Mesenchymal stem cell (in vitro differentiated cells and primary cell): ENCODE measurements at regions not wholly inside any gene's neighbourhood (a gene's known extent, or its start where the extent isn't known, plus 50 kb on each side); places are given as distances from the start of the nearest gene placed in this dataset.

Source experiments
- DNase-seq: peaks from one replicate; pipeline ENCODE4 v3.0.0-alpha.2; 2013
- H2AFZ ChIP-seq: one replicate; pipeline ENCODE4 v1.6.1; 2013; ENCODE audit warnings: low read depth, mild to moderate bottlenecking, control low read depth, inconsistent platforms, low read length, moderate library complexity
- H2AK5ac ChIP-seq: 2 replicates; pipeline ENCODE4 v1.6.1; 2013; ENCODE audit warnings: low read length, moderate library complexity, mild to moderate bottlenecking, inconsistent platforms; ENCODE audit not compliant: severe bottlenecking
- H2BK120ac ChIP-seq: one replicate; pipeline ENCODE4 v1.6.1; 2013; ENCODE audit warnings: low read depth, mild to moderate bottlenecking, inconsistent platforms, low read length, moderate library complexity
- H2BK12ac ChIP-seq, 2 experiments: one replicate each; pipeline ENCODE4 v1.6.1; 2013; ENCODE audit warnings: inconsistent platforms in 2 of 2, low read length in 2 of 2, mild to moderate bottlenecking in 2 of 2, moderate library complexity in 2 of 2, control low read depth in 1 of 2
- H2BK15ac ChIP-seq: one replicate; pipeline ENCODE4 v1.6.1; 2013; ENCODE audit warnings: mild to moderate bottlenecking, low read depth, inconsistent platforms; ENCODE audit not compliant: poor library complexity, severe bottlenecking
- H2BK5ac ChIP-seq: 2 replicates; pipeline ENCODE4 v1.6.1; 2013; ENCODE audit warnings: low read depth, mild to moderate bottlenecking, low read length, control low read depth, inconsistent platforms; ENCODE audit not compliant: poor library complexity, severe bottlenecking
- H3K14ac ChIP-seq, 2 experiments: one replicate each; pipeline ENCODE4 v1.6.1; 2013; ENCODE audit warnings: inconsistent platforms in 2 of 2, low read length in 2 of 2, control low read depth in 1 of 2, mild to moderate bottlenecking in 1 of 2, moderate library complexity in 1 of 2
- H3K18ac ChIP-seq, 2 experiments: one replicate each; pipeline ENCODE4 v1.6.1; 2013; ENCODE audit warnings: inconsistent platforms in 2 of 2, low read length in 2 of 2, control low read depth in 1 of 2, low read depth in 1 of 2, mild to moderate bottlenecking in 1 of 2
- H3K23ac ChIP-seq, 2 experiments: one replicate each; pipeline ENCODE4 v1.6.1; 2013; ENCODE audit warnings: inconsistent platforms in 2 of 2, low read length in 2 of 2, mild to moderate bottlenecking in 2 of 2, moderate library complexity in 2 of 2, control low read depth in 1 of 2
- H3K27ac ChIP-seq: 2 replicates; pipeline ENCODE4 v1.5.1; 2013; ENCODE audit warnings: mild to moderate bottlenecking, moderate library complexity, low read length, control low read depth, inconsistent platforms; ENCODE audit not compliant: poor library complexity, severe bottlenecking
- H3K27me3 ChIP-seq, 2 experiments: 2 replicates each; pipeline versions ENCODE4 v1.6.1 to v1.7.0; 2013; ENCODE audit warnings: low read length in 2 of 2, mild to moderate bottlenecking in 2 of 2, moderate library complexity in 2 of 2, control low read depth in 1 of 2, inconsistent platforms in 1 of 2; ENCODE audit not compliant: control insufficient read depth in 1 of 2, insufficient read depth in 1 of 2
- H3K36me3 ChIP-seq, 2 experiments: 2 replicates each; pipeline versions ENCODE4 v1.6.1 to v1.7.0; 2013; ENCODE audit warnings: low read length in 2 of 2, control low read depth in 1 of 2, inconsistent platforms in 1 of 2, low read depth in 1 of 2, mild to moderate bottlenecking in 1 of 2; ENCODE audit not compliant: insufficient read depth in 2 of 2, control insufficient read depth in 1 of 2
- H3K4ac ChIP-seq, 2 experiments: one replicate each; pipeline ENCODE4 v1.6.1; 2013; ENCODE audit warnings: inconsistent platforms in 2 of 2, low read length in 2 of 2, mild to moderate bottlenecking in 2 of 2, moderate library complexity in 2 of 2, control low read depth in 1 of 2, low read depth in 1 of 2
- H3K4me1 ChIP-seq: 2 replicates; pipeline ENCODE4 v1.6.1; 2013; ENCODE audit warnings: low read depth, low read length, control low read depth; ENCODE audit not compliant: control insufficient read depth, insufficient read depth
- H3K4me2 ChIP-seq: 2 replicates; pipeline ENCODE4 v1.6.1; 2013; ENCODE audit warnings: low read length, mild to moderate bottlenecking, inconsistent platforms; ENCODE audit not compliant: poor library complexity, severe bottlenecking
- H3K4me3 ChIP-seq, 2 experiments: 2 replicates each; pipeline versions ENCODE4 v1.5.1 to v1.7.0; 2013; ENCODE audit warnings: low read length in 2 of 2, mild to moderate bottlenecking in 2 of 2, control low read depth in 1 of 2, low read depth in 1 of 2; ENCODE audit not compliant: insufficient read depth in 1 of 2
- H3K79me1 ChIP-seq: replicated peaks from 2 replicates; pipeline ENCODE4 v1.6.1; 2013; ENCODE audit warnings: mild to moderate bottlenecking, control low read depth, low read length, inconsistent platforms; ENCODE audit not compliant: poor library complexity, severe bottlenecking
- H3K9ac ChIP-seq: 2 replicates; pipeline ENCODE4 v1.7.0; 2013; ENCODE audit warnings: mild to moderate bottlenecking, low read length, moderate library complexity
- H3K9me3 ChIP-seq: 2 replicates; pipeline ENCODE4 v1.7.0; 2013; ENCODE audit warnings: mild to moderate bottlenecking, low read length; ENCODE audit not compliant: control insufficient read depth
- H4K8ac ChIP-seq: one replicate; pipeline ENCODE4 v1.6.1; 2013; ENCODE audit warnings: inconsistent platforms, mild to moderate bottlenecking, low read length, moderate library complexity
- H4K91ac ChIP-seq: one replicate; pipeline ENCODE4 v1.6.1; 2013; ENCODE audit warnings: mild to moderate bottlenecking, low read length, inconsistent platforms
- WGBS: methylation state at CpG from one replicate; pipeline ENCODE4 v1.1.7; 2013; ENCODE audit warnings: mixed read lengths; 5-methylcytosine and 5-hydroxymethylcytosine counted together

- no peak overlapping the region for H4K8ac ChIP-seq
- no peaks in the 10 kb centered on the region for H3K27me3 ChIP-seq
- DNase-seq = no peak
- H3K9ac ChIP-seq = no peak overlapping the region
- no peak overlapping the region for H2AFZ ChIP-seq
- no peaks in the 10 kb centered on the region for H3K36me3 ChIP-seq
- H3K79me1 ChIP-seq = no peaks in the 10 kb centered on the region
- no peaks in the 10 kb centered on the region for H3K9me3 ChIP-seq
- H2AK5ac ChIP-seq = no peak overlapping the region
- H2BK5ac ChIP-seq = no peak overlapping the region
- H3K23ac ChIP-seq = no peak overlapping the region
- H3K4me1 ChIP-seq = no peaks in the 10 kb centered on the region
- no peak overlapping the region for H3K27ac ChIP-seq
- 25% methylated on average over 2 of the region's 3 CpGs for WGBS
- no peak overlapping the region for H2BK12ac ChIP-seq
- no peak overlapping the region for H3K4me2 ChIP-seq
- H4K91ac ChIP-seq = no peak overlapping the region
- H2BK120ac ChIP-seq = no peak overlapping the region
- no peak overlapping the region for H3K4me3 ChIP-seq
- H3K14ac ChIP-seq = no peak overlapping the region
- H2BK15ac ChIP-seq = no peak overlapping the region
- no peak overlapping the region for H3K4ac ChIP-seq
- no peak overlapping the region for H3K18ac ChIP-seq
Measured at GRCh38 chr2:59217360-59217759, 976.2 kb upstream of the FANCL start.

GRCh38 chr2:59206361-59206760, 965.2 kb upstream of the FANCL start:
- H2BK15ac ChIP-seq = no peak overlapping the region
- H4K91ac ChIP-seq = no peak overlapping the region
- H3K4me3 ChIP-seq = no peak overlapping the region
- H3K27me3 ChIP-seq = no peaks in the 10 kb centered on the region
- H3K79me1 ChIP-seq = no peaks in the 10 kb centered on the region
- no peak overlapping the region for H2AK5ac ChIP-seq
- H3K36me3 ChIP-seq = no peaks in the 10 kb centered on the region
- H3K4me2 ChIP-seq = no peak overlapping the region
- H3K23ac ChIP-seq = no peak overlapping the region
- H2BK5ac ChIP-seq = no peak overlapping the region
- no peak overlapping the region for H4K8ac ChIP-seq
- WGBS = 85% methylated on average over 3 of the region's 4 CpGs
- no peak for DNase-seq
- no peak overlapping the region for H3K27ac ChIP-seq
- no peak overlapping the region for H3K4ac ChIP-seq
- no peak overlapping the region for H2AFZ ChIP-seq
- no peaks in the 10 kb centered on the region for H3K4me1 ChIP-seq
- H2BK120ac ChIP-seq = no peak overlapping the region
- H3K9ac ChIP-seq = no peak overlapping the region
- H3K9me3 ChIP-seq = peaks cover 5% of the 10 kb centered on the region
- no peak overlapping the region for H2BK12ac ChIP-seq
- no peak overlapping the region for H3K18ac ChIP-seq
- no peak overlapping the region for H3K14ac ChIP-seq

- Histone ChIP-seq H2BK120ac (no peak overlapping the region), H2BK15ac (no peak overlapping the region), H3K9me3 (no peaks in the 10 kb centered on the region), H3K4me1 (no peaks in the 10 kb centered on the region), H3K4me2 (no peak overlapping the region), H2AK5ac (no peak overlapping the region), H3K27me3 (no peaks in the 10 kb centered on the region), H3K4me3 (no peak overlapping the region), H3K18ac (no peak overlapping the region), H3K36me3 (no peaks in the 10 kb centered on the region), H2BK5ac (no peak overlapping the region), H2AFZ (no peak overlapping the region), H3K9ac (no peak overlapping the region), H3K4ac (no peak overlapping the region), H2BK12ac (no peak overlapping the region), H3K79me1 (no peaks in the 10 kb centered on the region), H4K8ac (no peak overlapping the region), H3K23ac (no peak overlapping the region), H3K14ac (no peak overlapping the region), H3K27ac (no peak overlapping the region), H4K91ac (no peak overlapping the region)
- no peak for DNase-seq
- WGBS = no CpG with 5 or more reads among the region's 1 CpG
Measured at GRCh38 chr2:59204040-59204439, 962.9 kb upstream of the FANCL start.

- Histone ChIP-seq H4K8ac (no peak overlapping the region), H3K27ac (no peak overlapping the region), H3K9me3 (no peaks in the 10 kb centered on the region), H2BK5ac (no peak overlapping the region), H3K4ac (no peak overlapping the region), H2BK15ac (no peak overlapping the region), H3K36me3 (no peaks in the 10 kb centered on the region), H3K79me1 (no peaks in the 10 kb centered on the region), H3K23ac (no peak overlapping the region), H3K18ac (no peak overlapping the region), H3K27me3 (no peaks in the 10 kb centered on the region), H3K4me1 (peaks cover 3% of the 10 kb centered on the region), H2AFZ (no peak overlapping the region), H2BK120ac (no peak overlapping the region), H2BK12ac (no peak overlapping the region), H3K4me3 (no peak overlapping the region), H3K14ac (no peak overlapping the region), H2AK5ac (no peak overlapping the region), H3K4me2 (no peak overlapping the region), H4K91ac (no peak overlapping the region), H3K9ac (no peak overlapping the region)
- WGBS = 0% methylated on average over 1 of the region's 1 CpG
- peak; percentile 78 for DNase-seq
Measured at GRCh38 chr2:59196491-59196890, 955.4 kb upstream of the FANCL start.
